ENCODE measurements at regions not wholly inside any gene's neighbourhood (a gene's known extent, or its start where the extent isn't known, plus 50 kb on each side); places are given as distances from the start of the nearest gene placed in this dataset.

GRCh38 chr12:124720004-124720680 is 143.5 kb downstream of the SCARB1 start:
- peak; percentile 36; the same call in 1 of the 2 replicates for TF ChIP-seq CTCF (IDR thresholded peaks at IDR 0.05; ENCODE audit: low read depth, low read length)
- no peak overlapping the region for H3K4me3 ChIP-seq (ENCODE audit: low read depth, low read length)

- no peak overlapping the region for H3K4me3 ChIP-seq (ENCODE audit: low read depth, low read length)
- TF ChIP-seq CTCF (IDR thresholded peaks at IDR 0.05; ENCODE audit: low read depth, low read length) = no peak
Observed at GRCh38 chr12:124719231-124719630, 144.4 kb downstream of the SCARB1 start.

GRCh38 chr12:124718458-124718857 is 145.2 kb downstream of the SCARB1 start:
- TF ChIP-seq CTCF (IDR thresholded peaks at IDR 0.05; ENCODE audit: low read depth, low read length) = no peak
- no peak overlapping the region for H3K4me3 ChIP-seq (ENCODE audit: low read depth, low read length)

- TF ChIP-seq CTCF (IDR thresholded peaks at IDR 0.05; ENCODE audit: low read depth, low read length) = no peak
- no peak overlapping the region for H3K4me3 ChIP-seq (ENCODE audit: low read depth, low read length)
Observed at GRCh38 chr12:124718036-124718435, 145.6 kb downstream of the SCARB1 start.

- no peak for TF ChIP-seq CTCF (IDR thresholded peaks at IDR 0.05; ENCODE audit: low read depth, low read length)
- no peak overlapping the region for H3K4me3 ChIP-seq (ENCODE audit: low read depth, low read length)
Observed at GRCh38 chr12:124717318-124717717, 146.3 kb downstream of the SCARB1 start.

- TF ChIP-seq CTCF (IDR thresholded peaks at IDR 0.05; ENCODE audit: low read depth, low read length) = no peak
Observed at GRCh38 chr12:124716208-124717130, 147.2 kb downstream of the SCARB1 start.

More at GRCh38 chr12:124716208-124717130, 147.2 kb downstream of the SCARB1 start:
- no peak overlapping the region for H3K4me3 ChIP-seq (ENCODE audit: low read depth, low read length)
